ENCODE measurements at regions not wholly inside any gene's neighbourhood (a gene's known extent, or its start where the extent isn't known, plus 50 kb on each side); places are given as distances from the start of the nearest gene placed in this dataset.
"Not testable (repeated sequence)": the region's sequence is repeated elsewhere in the genome, so short reads cannot be mapped to it uniquely, and the experiment has no call there.

DNA sequence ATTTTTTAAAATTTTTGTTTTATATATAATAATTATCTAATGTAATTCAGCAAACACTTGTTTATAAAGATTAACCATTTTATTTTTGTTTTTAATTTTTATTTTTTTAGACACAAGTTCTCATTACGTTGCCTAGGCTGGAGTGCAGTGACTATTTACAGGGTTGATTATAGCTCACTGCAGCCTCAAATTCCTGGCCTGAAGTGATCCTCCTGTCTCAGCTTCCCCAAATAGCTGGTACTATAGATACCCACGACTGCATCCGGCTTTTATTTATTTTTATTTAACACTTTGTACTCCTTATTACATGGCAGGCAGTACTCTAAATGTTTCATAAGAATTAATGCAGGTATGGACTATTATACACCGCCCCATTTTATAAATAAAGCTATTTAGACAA, 288.7 kb downstream of the MDFIC start:
- H3K27me3 ChIP-seq (ENCODE audit: insufficient read depth, low read depth, low read length) = no peaks in the 10 kb centered on the region
- TF ChIP-seq RAD21 (conservative IDR thresholded peaks at IDR 0.05) (no peak), EP300 (conservative IDR thresholded peaks at IDR 0.05; ENCODE audit: poor library complexity, severe bottlenecking) (no peak), SMC3 (conservative IDR thresholded peaks at IDR 0.05; ENCODE audit: poor library complexity) (no peak), TAF1 (IDR thresholded peaks at IDR 0.05; ENCODE audit: low read depth) (no peak), EZH2 (IDR thresholded peaks at IDR 0.05; ENCODE audit: borderline replicate concordance, insufficient read depth, low read length, poor library complexity, severe bottlenecking) (no peak)
- TF ChIP-seq, protein P1, sequence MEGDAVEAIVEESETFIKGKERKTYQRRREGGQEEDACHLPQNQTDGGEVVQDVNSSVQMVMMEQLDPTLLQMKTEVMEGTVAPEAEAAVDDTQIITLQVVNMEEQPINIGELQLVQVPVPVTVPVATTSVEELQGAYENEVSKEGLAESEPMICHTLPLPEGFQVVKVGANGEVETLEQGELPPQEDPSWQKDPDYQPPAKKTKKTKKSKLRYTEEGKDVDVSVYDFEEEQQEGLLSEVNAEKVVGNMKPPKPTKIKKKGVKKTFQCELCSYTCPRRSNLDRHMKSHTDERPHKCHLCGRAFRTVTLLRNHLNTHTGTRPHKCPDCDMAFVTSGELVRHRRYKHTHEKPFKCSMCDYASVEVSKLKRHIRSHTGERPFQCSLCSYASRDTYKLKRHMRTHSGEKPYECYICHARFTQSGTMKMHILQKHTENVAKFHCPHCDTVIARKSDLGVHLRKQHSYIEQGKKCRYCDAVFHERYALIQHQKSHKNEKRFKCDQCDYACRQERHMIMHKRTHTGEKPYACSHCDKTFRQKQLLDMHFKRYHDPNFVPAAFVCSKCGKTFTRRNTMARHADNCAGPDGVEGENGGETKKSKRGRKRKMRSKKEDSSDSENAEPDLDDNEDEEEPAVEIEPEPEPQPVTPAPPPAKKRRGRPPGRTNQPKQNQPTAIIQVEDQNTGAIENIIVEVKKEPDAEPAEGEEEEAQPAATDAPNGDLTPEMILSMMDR (IDR thresholded peaks at IDR 0.05; ENCODE audit: poor library complexity, severe bottlenecking) = no peak
- TF ChIP-seq, protein P2, sequence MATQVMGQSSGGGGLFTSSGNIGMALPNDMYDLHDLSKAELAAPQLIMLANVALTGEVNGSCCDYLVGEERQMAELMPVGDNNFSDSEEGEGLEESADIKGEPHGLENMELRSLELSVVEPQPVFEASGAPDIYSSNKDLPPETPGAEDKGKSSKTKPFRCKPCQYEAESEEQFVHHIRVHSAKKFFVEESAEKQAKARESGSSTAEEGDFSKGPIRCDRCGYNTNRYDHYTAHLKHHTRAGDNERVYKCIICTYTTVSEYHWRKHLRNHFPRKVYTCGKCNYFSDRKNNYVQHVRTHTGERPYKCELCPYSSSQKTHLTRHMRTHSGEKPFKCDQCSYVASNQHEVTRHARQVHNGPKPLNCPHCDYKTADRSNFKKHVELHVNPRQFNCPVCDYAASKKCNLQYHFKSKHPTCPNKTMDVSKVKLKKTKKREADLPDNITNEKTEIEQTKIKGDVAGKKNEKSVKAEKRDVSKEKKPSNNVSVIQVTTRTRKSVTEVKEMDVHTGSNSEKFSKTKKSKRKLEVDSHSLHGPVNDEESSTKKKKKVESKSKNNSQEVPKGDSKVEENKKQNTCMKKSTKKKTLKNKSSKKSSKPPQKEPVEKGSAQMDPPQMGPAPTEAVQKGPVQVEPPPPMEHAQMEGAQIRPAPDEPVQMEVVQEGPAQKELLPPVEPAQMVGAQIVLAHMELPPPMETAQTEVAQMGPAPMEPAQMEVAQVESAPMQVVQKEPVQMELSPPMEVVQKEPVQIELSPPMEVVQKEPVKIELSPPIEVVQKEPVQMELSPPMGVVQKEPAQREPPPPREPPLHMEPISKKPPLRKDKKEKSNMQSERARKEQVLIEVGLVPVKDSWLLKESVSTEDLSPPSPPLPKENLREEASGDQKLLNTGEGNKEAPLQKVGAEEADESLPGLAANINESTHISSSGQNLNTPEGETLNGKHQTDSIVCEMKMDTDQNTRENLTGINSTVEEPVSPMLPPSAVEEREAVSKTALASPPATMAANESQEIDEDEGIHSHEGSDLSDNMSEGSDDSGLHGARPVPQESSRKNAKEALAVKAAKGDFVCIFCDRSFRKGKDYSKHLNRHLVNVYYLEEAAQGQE (IDR thresholded peaks at IDR 0.05; ENCODE audit: borderline replicate concordance) = no peak

DNA sequence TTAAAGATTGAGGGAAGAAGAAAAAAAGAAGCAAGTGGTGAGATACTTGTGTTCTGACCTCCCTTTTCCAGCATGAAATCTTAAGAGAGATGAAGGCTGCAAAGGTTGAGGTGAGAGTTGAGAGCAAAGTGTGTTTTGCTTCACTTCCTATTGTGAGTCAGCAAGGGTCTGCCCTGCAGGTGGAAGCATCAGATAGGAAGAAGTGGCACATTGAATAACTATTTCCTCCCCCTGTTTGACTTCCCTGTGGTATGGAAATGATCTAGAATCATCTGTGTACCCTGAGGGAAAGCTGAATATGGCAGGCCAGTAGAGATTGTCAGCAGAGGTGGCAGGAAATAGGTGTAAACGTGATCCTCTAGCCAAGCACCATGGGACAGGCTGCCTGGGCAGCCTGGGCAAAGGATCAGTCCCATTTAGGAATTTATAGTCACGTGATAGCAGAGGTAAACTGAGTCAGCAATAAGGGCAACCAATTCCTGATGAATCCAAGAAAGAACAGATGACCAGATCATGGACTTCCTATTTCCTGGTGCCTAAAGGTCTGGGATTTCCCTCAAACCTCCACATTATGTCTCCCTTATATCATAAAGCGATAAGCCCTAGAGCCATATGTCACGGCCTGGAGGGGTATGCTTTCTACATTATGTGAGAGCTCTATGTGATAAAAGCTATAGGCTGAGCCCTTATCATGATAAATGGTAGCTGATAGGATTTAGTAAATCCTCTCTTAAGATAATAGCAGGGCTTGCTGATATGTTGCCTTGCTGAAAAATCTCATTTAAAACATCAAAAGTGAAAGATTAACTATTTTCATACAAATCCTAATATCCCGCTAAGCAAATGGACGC, 287.0 kb downstream of the MDFIC start:
- no peaks in the 10 kb centered on the region for H3F3A ChIP-seq (ENCODE audit: insufficient read depth, low read length, poor library complexity, severe bottlenecking)
- no peaks in the 10 kb centered on the region for H3K36me3 ChIP-seq (ENCODE audit: insufficient read depth, low read length)
- no peak overlapping the region for H3K9ac ChIP-seq (ENCODE audit: low read length)
- no peak overlapping the region for H2AFZ ChIP-seq (ENCODE audit: low read depth, low read length)
- TF ChIP-seq, protein P1 (IDR thresholded peaks at IDR 0.05; ENCODE audit: poor library complexity, severe bottlenecking) = no peak
- no peaks in the 10 kb centered on the region for H4K20me1 ChIP-seq (ENCODE audit: insufficient read depth)
- H3K27ac ChIP-seq (ENCODE audit: low read length) = no peak overlapping the region
- peaks cover 8% of the 10 kb centered on the region for H3K9me3 ChIP-seq (ENCODE audit: low read length)
- no peak overlapping the region for H3K4me3 ChIP-seq (ENCODE audit: low read length)
- H3K27me3 ChIP-seq (ENCODE audit: insufficient read depth, low read depth, low read length) = no peaks in the 10 kb centered on the region
- H3K79me2 ChIP-seq (replicated peaks; ENCODE audit: insufficient read depth, low read length) = no peaks in the 10 kb centered on the region
- no peak overlapping the region for H3K4me2 ChIP-seq (ENCODE audit: low read length)
- no peaks in the 10 kb centered on the region for H3K9me2 ChIP-seq (ENCODE audit: insufficient read depth, low read length)

More for the DNA sequence above, 288.7 kb downstream of the MDFIC start:
- Histone ChIP-seq H3K4me3 (ENCODE audit: low read length) (no peak overlapping the region), H3K27ac (ENCODE audit: low read length) (no peak overlapping the region), H3F3A (ENCODE audit: insufficient read depth, low read length, poor library complexity, severe bottlenecking) (no peaks in the 10 kb centered on the region), H3K9me2 (ENCODE audit: insufficient read depth, low read length) (no peaks in the 10 kb centered on the region), H3K9me3 (ENCODE audit: low read length) (peaks cover 8% of the 10 kb centered on the region), H3K36me3 (ENCODE audit: insufficient read depth, low read length) (no peaks in the 10 kb centered on the region), H2AFZ (ENCODE audit: low read depth, low read length) (no peak overlapping the region), H4K20me1 (ENCODE audit: insufficient read depth) (no peaks in the 10 kb centered on the region), H3K79me2 (replicated peaks; ENCODE audit: insufficient read depth, low read length) (no peaks in the 10 kb centered on the region), H3K4me2 (ENCODE audit: low read length) (no peak overlapping the region), H3K9ac (ENCODE audit: low read length) (no peak overlapping the region)

DNA sequence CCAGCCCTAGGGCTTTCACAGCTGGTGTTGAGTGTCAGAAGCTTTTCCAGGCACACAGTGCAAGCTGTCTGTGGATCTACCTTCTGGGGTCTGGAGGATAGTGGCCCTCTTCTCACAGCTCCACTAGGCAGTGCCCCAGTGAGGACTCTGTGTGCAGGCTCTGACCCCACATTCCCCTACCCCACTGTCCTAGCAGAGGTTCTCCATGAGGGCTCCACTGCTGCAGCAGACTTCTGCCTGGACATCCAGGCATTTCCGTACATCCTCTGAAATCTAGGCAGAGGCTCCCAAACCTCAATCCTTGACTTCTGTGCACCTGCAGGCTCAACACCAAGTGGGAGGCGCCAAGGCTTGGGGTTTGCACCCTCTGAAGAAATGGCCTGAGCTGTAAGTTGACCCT, 284.5 kb downstream of the MDFIC start:
- H3K79me2 ChIP-seq (replicated peaks; ENCODE audit: insufficient read depth, low read length); H3K27ac ChIP-seq (ENCODE audit: low read length); H3K4me2 ChIP-seq (ENCODE audit: low read length); H3K9ac ChIP-seq (ENCODE audit: low read length); H3K9me3 ChIP-seq (ENCODE audit: low read length); H2AFZ ChIP-seq (ENCODE audit: low read depth, low read length); H3F3A ChIP-seq (ENCODE audit: insufficient read depth, low read length, poor library complexity, severe bottlenecking); H3K4me3 ChIP-seq (ENCODE audit: low read length); H3K9me2 ChIP-seq (ENCODE audit: insufficient read depth, low read length); H3K27me3 ChIP-seq (ENCODE audit: insufficient read depth, low read depth, low read length); H4K20me1 ChIP-seq (ENCODE audit: insufficient read depth); H3K36me3 ChIP-seq (ENCODE audit: insufficient read depth, low read length): not testable (repeated sequence)

Measured in neural cell (in vitro differentiated cells).